ENCODE measurements at regions not wholly inside any gene's neighbourhood (a gene's known extent, or its start where the extent isn't known, plus 50 kb on each side); places are given as distances from the start of the nearest gene placed in this dataset.

DNA sequence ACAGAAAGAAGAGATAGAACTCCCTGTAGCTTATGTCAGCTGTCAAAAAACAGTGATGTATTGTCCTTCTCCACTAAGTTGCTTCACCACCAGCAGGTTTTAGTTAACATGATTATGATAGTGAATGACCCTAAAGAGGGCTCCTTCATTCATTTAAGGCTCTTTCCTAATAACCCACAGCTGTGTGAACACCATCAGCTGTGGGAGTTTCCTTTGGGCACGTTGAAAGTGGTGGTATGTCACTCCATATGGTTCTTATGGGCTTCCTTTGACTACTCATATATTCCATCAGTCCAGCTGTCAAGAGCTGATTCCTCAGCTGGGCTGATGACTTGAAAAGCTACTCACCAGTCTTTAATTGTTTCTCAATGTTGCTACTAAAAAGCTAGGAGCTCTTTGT lies 210.3 kb downstream of the UBE2E3 start:
- Histone ChIP-seq H3K4me3 (replicated peaks in 1 of 3; ENCODE audit: insufficient read depth in 1 of 3, low read depth in 2 of 3, low read length in 3 of 3) (no peak overlapping the region), H4K20me1 (ENCODE audit: insufficient read depth, low read length) (no peaks in the 10 kb centered on the region), H3K27ac (ENCODE audit: extremely low read length, insufficient read depth, low read length) (no peak overlapping the region), H2AFZ (ENCODE audit: low read length) (no peak overlapping the region), H3K9me3 (ENCODE audit: low read length) (no peaks in the 10 kb centered on the region), H3K36me3 (replicated peaks in 1 of 2; ENCODE audit: control insufficient read depth in 1 of 2, insufficient read depth in 2 of 2, low read length in 2 of 2) (no peaks in the 10 kb centered on the region), H3K4me2 (ENCODE audit: low read depth, low read length) (no peak overlapping the region), H3K79me2 (ENCODE audit: insufficient read depth, low read length) (no peaks in the 10 kb centered on the region), H3K4me1 (ENCODE audit: insufficient read depth, low read length) (no peaks in the 10 kb centered on the region), H3K27me3 (ENCODE audit: control insufficient read depth in 1 of 2, insufficient read depth in 2 of 2, low read length in 2 of 2) (no peaks in the 10 kb centered on the region), H3K9ac (ENCODE audit: insufficient read depth, low read depth, low read length) (no peak overlapping the region)
- in situ Hi-C loops (cut with HindIII; ENCODE audit: extremely low pct_ligation_motif_present, low pct_unique_long_range_greater_than_20kb) (no loop called here), intact Hi-C loops (cut with micrococcal nuclease; ENCODE audit: unreplicated experiment) (no loop called here)
- WGBS (ENCODE audit: low lambda C conversion rate): 0% methylated on average over 1 of the region's 1 CpG
- CTCF ChIA-PET (ENCODE audit: low intra/inter-chr PET ratio, low total read pairs): no interaction called here
- no peak for DNase-seq (ENCODE audit: low spot score)
- ATAC-seq: no peak
- FAIRE-seq: no peak
- BruUV-seq (replicated peaks): no TSS peak
- POLR2A ChIA-PET: no interaction called here
- TF ChIP-seq, protein P1, sequence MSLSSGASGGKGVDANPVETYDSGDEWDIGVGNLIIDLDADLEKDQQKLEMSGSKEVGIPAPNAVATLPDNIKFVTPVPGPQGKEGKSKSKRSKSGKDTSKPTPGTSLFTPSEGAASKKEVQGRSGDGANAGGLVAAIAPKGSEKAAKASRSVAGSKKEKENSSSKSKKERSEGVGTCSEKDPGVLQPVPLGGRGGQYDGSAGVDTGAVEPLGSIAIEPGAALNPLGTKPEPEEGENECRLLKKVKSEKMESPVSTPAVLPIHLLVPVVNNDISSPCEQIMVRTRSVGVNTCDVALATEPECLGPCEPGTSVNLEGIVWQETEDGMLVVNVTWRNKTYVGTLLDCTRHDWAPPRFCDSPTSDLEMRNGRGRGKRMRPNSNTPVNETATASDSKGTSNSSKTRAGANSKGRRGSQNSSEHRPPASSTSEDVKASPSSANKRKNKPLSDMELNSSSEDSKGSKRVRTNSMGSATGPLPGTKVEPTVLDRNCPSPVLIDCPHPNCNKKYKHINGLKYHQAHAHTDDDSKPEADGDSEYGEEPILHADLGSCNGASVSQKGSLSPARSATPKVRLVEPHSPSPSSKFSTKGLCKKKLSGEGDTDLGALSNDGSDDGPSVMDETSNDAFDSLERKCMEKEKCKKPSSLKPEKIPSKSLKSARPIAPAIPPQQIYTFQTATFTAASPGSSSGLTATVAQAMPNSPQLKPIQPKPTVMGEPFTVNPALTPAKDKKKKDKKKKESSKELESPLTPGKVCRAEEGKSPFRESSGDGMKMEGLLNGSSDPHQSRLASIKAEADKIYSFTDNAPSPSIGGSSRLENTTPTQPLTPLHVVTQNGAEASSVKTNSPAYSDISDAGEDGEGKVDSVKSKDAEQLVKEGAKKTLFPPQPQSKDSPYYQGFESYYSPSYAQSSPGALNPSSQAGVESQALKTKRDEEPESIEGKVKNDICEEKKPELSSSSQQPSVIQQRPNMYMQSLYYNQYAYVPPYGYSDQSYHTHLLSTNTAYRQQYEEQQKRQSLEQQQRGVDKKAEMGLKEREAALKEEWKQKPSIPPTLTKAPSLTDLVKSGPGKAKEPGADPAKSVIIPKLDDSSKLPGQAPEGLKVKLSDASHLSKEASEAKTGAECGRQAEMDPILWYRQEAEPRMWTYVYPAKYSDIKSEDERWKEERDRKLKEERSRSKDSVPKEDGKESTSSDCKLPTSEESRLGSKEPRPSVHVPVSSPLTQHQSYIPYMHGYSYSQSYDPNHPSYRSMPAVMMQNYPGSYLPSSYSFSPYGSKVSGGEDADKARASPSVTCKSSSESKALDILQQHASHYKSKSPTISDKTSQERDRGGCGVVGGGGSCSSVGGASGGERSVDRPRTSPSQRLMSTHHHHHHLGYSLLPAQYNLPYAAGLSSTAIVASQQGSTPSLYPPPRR (CRISPR knock-in tag; IDR thresholded peaks at IDR 0.05; ENCODE audit: borderline replicate concordance): no peak

DNA sequence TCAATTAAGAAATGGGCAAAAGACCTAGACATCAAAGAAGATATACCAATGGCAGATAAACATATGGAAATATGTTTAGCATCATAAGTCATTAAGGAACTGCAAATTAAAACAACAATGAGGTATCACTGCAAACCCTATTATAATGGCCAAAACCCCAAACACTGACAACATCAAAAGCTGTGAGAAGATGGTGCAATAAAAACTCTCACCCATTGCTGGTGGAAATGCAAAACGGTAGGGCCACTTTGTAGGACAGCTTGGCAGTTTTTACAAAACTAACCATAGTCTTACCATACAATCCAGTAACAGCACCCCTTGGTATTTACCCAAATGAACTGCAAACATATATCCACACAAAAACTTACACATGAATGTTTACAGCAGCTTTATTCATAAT lies 213.1 kb downstream of the UBE2E3 start:
- WGBS (ENCODE audit: low lambda C conversion rate): 0% methylated on average over 1 of the region's 1 CpG
- no peak for FAIRE-seq
- Histone ChIP-seq H3K4me3 (replicated peaks in 1 of 3; ENCODE audit: insufficient read depth in 1 of 3, low read depth in 2 of 3, low read length in 3 of 3) (no peak overlapping the region), H3K27me3 (ENCODE audit: control insufficient read depth in 1 of 2, insufficient read depth in 2 of 2, low read length in 2 of 2) (no peaks in the 10 kb centered on the region), H3K9me3 (ENCODE audit: low read length) (no peaks in the 10 kb centered on the region), H3K27ac (ENCODE audit: extremely low read length, insufficient read depth, low read length) (no peak overlapping the region), H3K4me1 (ENCODE audit: insufficient read depth, low read length) (no peaks in the 10 kb centered on the region), H3K4me2 (ENCODE audit: low read depth, low read length) (no peak overlapping the region), H2AFZ (ENCODE audit: low read length) (no peak overlapping the region), H3K9ac (ENCODE audit: insufficient read depth, low read depth, low read length) (no peak overlapping the region), H4K20me1 (ENCODE audit: insufficient read depth, low read length) (no peaks in the 10 kb centered on the region), H3K36me3 (replicated peaks in 1 of 2; ENCODE audit: control insufficient read depth in 1 of 2, insufficient read depth in 2 of 2, low read length in 2 of 2) (no peaks in the 10 kb centered on the region), H3K79me2 (ENCODE audit: insufficient read depth, low read length) (no peaks in the 10 kb centered on the region)
- ChIA-PET POLR2A (no interaction called here), CTCF (ENCODE audit: low intra/inter-chr PET ratio, low total read pairs) (no interaction called here)
- BruUV-seq (replicated peaks): no TSS peak
- intact Hi-C loops (cut with micrococcal nuclease; ENCODE audit: unreplicated experiment): no loop called here
- in situ Hi-C loops (cut with HindIII; ENCODE audit: extremely low pct_ligation_motif_present, low pct_unique_long_range_greater_than_20kb): no loop called here
- no peak for ATAC-seq
- no peak for DNase-seq (ENCODE audit: low spot score)
- no peak for TF ChIP-seq PHF8 (CRISPR knock-in tag; IDR thresholded peaks at IDR 0.05)
- TF ChIP-seq, protein P2, sequence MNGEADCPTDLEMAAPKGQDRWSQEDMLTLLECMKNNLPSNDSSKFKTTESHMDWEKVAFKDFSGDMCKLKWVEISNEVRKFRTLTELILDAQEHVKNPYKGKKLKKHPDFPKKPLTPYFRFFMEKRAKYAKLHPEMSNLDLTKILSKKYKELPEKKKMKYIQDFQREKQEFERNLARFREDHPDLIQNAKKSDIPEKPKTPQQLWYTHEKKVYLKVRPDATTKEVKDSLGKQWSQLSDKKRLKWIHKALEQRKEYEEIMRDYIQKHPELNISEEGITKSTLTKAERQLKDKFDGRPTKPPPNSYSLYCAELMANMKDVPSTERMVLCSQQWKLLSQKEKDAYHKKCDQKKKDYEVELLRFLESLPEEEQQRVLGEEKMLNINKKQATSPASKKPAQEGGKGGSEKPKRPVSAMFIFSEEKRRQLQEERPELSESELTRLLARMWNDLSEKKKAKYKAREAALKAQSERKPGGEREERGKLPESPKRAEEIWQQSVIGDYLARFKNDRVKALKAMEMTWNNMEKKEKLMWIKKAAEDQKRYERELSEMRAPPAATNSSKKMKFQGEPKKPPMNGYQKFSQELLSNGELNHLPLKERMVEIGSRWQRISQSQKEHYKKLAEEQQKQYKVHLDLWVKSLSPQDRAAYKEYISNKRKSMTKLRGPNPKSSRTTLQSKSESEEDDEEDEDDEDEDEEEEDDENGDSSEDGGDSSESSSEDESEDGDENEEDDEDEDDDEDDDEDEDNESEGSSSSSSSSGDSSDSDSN (CRISPR knock-in tag; IDR thresholded peaks at IDR 0.05): no peak
- TF ChIP-seq, protein P3, sequence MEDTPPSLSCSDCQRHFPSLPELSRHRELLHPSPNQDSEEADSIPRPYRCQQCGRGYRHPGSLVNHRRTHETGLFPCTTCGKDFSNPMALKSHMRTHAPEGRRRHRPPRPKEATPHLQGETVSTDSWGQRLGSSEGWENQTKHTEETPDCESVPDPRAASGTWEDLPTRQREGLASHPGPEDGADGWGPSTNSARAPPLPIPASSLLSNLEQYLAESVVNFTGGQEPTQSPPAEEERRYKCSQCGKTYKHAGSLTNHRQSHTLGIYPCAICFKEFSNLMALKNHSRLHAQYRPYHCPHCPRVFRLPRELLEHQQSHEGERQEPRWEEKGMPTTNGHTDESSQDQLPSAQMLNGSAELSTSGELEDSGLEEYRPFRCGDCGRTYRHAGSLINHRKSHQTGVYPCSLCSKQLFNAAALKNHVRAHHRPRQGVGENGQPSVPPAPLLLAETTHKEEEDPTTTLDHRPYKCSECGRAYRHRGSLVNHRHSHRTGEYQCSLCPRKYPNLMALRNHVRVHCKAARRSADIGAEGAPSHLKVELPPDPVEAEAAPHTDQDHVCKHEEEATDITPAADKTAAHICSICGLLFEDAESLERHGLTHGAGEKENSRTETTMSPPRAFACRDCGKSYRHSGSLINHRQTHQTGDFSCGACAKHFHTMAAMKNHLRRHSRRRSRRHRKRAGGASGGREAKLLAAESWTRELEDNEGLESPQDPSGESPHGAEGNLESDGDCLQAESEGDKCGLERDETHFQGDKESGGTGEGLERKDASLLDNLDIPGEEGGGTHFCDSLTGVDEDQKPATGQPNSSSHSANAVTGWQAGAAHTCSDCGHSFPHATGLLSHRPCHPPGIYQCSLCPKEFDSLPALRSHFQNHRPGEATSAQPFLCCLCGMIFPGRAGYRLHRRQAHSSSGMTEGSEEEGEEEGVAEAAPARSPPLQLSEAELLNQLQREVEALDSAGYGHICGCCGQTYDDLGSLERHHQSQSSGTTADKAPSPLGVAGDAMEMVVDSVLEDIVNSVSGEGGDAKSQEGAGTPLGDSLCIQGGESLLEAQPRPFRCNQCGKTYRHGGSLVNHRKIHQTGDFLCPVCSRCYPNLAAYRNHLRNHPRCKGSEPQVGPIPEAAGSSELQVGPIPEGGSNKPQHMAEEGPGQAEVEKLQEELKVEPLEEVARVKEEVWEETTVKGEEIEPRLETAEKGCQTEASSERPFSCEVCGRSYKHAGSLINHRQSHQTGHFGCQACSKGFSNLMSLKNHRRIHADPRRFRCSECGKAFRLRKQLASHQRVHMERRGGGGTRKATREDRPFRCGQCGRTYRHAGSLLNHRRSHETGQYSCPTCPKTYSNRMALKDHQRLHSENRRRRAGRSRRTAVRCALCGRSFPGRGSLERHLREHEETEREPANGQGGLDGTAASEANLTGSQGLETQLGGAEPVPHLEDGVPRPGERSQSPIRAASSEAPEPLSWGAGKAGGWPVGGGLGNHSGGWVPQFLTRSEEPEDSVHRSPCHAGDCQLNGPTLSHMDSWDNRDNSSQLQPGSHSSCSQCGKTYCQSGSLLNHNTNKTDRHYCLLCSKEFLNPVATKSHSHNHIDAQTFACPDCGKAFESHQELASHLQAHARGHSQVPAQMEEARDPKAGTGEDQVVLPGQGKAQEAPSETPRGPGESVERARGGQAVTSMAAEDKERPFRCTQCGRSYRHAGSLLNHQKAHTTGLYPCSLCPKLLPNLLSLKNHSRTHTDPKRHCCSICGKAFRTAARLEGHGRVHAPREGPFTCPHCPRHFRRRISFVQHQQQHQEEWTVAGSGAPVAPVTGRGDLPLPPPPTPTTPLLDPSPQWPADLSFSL (CRISPR knock-in tag; IDR thresholded peaks at IDR 0.05): no peak
- no peak for TF ChIP-seq ZFP62 (CRISPR knock-in tag; IDR thresholded peaks at IDR 0.05)

Data from HepG2 (cell line).